Neutrophil (primary cell): ENCODE measurements at regions not wholly inside any gene's neighbourhood (a gene's known extent, or its start where the extent isn't known, plus 50 kb on each side); places are given as distances from the start of the nearest gene placed in this dataset.

Experiments
- H3K27ac ChIP-seq: fragments of 200-600 bp; sonication (generic); 2 replicates; pipeline ENCODE4 v1.5.1; 2016; ENCODE audit warnings: mild to moderate bottlenecking, moderate library complexity
- H3K27me3 ChIP-seq: fragments of 200-600 bp; sonication (generic); 2 replicates; pipeline ENCODE4 v1.6.0; 2016; ENCODE audit warnings: mild to moderate bottlenecking
- H3K36me3 ChIP-seq: fragments of 200-600 bp; sonication (generic); 2 replicates; pipeline ENCODE4 v1.5.1; 2017
- H3K4me1 ChIP-seq, 2 experiments: fragments of 200-600 bp in 1 of 2; sonication (generic) in 1 of 2; 1 replicate in 1 of 2; 2 replicates in 1 of 2; pipeline versions ENCODE4 v1.5.1 to v1.6.1; 2013 to 2016; ENCODE audit warnings: low read depth in 1 of 2, low read length in 1 of 2, mild to moderate bottlenecking in 1 of 2, moderate library complexity in 1 of 2; ENCODE audit not compliant: control insufficient read depth in 1 of 2, insufficient read depth in 1 of 2
- H3K4me3 ChIP-seq, 2 experiments: fragments of 200-600 bp in 1 of 2; sonication (generic) in 1 of 2; 1 replicate in 1 of 2; 2 replicates in 1 of 2; pipeline ENCODE4 v1.5.1; 2013 to 2016; ENCODE audit warnings: low read depth in 1 of 2, low read length in 1 of 2, mild to moderate bottlenecking in 1 of 2, moderate library complexity in 1 of 2
- H3K9me3 ChIP-seq: fragments of 200-600 bp; sonication (generic); 2 replicates; pipeline ENCODE4 v1.5.1; 2016
- CTCF ChIP-seq: fragments of 200-600 bp; sonication (generic); IDR thresholded peaks from 2 replicates; pipeline ENCODE4 v1.5.1; 2016; ENCODE audit warnings: antibody characterized with exemption

GRCh38 chr4:12534684-12535083, 949.5 kb downstream of the RAB28 start:
- H3K4me3 ChIP-seq: no peak overlapping the region
- H3K27me3 ChIP-seq: no peaks in the 10 kb centered on the region
- H3K27ac ChIP-seq: no peak overlapping the region
- no peaks in the 10 kb centered on the region for H3K36me3 ChIP-seq
- no peaks in the 10 kb centered on the region for H3K9me3 ChIP-seq
- H3K4me1 ChIP-seq: no peaks in the 10 kb centered on the region
- TF ChIP-seq CTCF: no peak

GRCh38 chr4:12519426-12519825, 964.7 kb downstream of the RAB28 start:
- Histone ChIP-seq H3K36me3 (no peaks in the 10 kb centered on the region), H3K27me3 (no peaks in the 10 kb centered on the region), H3K9me3 (no peaks in the 10 kb centered on the region), H3K27ac (no peak overlapping the region), H3K4me3 (no peak overlapping the region), H3K4me1 (no peaks in the 10 kb centered on the region)
- no peak for TF ChIP-seq CTCF

- H3K4me3 ChIP-seq: no peak overlapping the region
- TF ChIP-seq CTCF: no peak
- H3K9me3 ChIP-seq: no peaks in the 10 kb centered on the region
- H3K27ac ChIP-seq: no peak overlapping the region
- H3K27me3 ChIP-seq: no peaks in the 10 kb centered on the region
- H3K36me3 ChIP-seq: no peaks in the 10 kb centered on the region
- H3K4me1 ChIP-seq: no peaks in the 10 kb centered on the region
Observed at GRCh38 chr4:12507868-12508481, 976.2 kb downstream of the RAB28 start.

GRCh38 chr4:12500409-12500808, 983.7 kb downstream of the RAB28 start:
- TF ChIP-seq CTCF: no peak
- no peak overlapping the region for H3K27ac ChIP-seq

GRCh38 chr4:12499693-12500092, 984.4 kb downstream of the RAB28 start:
- no peaks in the 10 kb centered on the region for H3K27me3 ChIP-seq
- H3K4me1 ChIP-seq: no peaks in the 10 kb centered on the region
- no peak for TF ChIP-seq CTCF
- H3K9me3 ChIP-seq: no peaks in the 10 kb centered on the region
- no peaks in the 10 kb centered on the region for H3K36me3 ChIP-seq
- H3K27ac ChIP-seq: no peak overlapping the region
- no peak overlapping the region for H3K4me3 ChIP-seq

More at GRCh38 chr4:12500409-12500808, 983.7 kb downstream of the RAB28 start:
- H3K36me3 ChIP-seq: no peaks in the 10 kb centered on the region
- no peaks in the 10 kb centered on the region for H3K4me1 ChIP-seq
- no peaks in the 10 kb centered on the region for H3K27me3 ChIP-seq
- H3K9me3 ChIP-seq: no peaks in the 10 kb centered on the region
- H3K4me3 ChIP-seq: no peak overlapping the region

GRCh38 chr4:12495211-12495610, 988.9 kb downstream of the RAB28 start:
- no peak for TF ChIP-seq CTCF

More at GRCh38 chr4:12495211-12495610, 988.9 kb downstream of the RAB28 start:
- no peaks in the 10 kb centered on the region for H3K36me3 ChIP-seq
- H3K4me1 ChIP-seq: no peaks in the 10 kb centered on the region
- no peak overlapping the region for H3K27ac ChIP-seq
- no peaks in the 10 kb centered on the region for H3K9me3 ChIP-seq
- H3K27me3 ChIP-seq: no peaks in the 10 kb centered on the region
- H3K4me3 ChIP-seq: no peak overlapping the region
